ENCODE measurements at regions not wholly inside any gene's neighbourhood (a gene's known extent, or its start where the extent isn't known, plus 50 kb on each side); places are given as distances from the start of the nearest gene placed in this dataset.

DNA sequence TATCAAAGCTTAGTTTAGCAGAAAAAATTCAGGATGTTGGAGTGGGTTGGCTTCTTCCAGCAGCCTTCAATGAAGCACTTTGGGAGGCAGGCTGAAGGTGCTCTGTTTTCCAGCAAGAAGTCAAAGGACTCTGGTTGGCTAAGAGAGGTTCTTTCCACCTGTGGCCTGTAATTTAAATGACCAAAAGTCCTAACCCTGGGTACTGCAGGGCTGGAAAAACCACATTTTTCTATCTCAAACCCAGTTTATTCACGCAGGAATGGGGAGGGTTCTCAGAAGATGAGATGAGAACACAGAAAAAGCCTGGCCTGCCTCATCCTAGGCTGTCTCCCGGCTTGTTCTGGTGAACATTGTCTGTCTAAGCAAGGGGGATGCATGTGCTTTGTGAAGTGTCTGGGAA lies 68.6 kb upstream of the ZFHX3 start:
- Histone ChIP-seq H3K4me1 (no peaks in the 10 kb centered on the region), H3K27me3 (no peaks in the 10 kb centered on the region), H3K27ac (no peak overlapping the region), H3K36me3 (no peaks in the 10 kb centered on the region), H3K9me3 (peaks cover 6% of the 10 kb centered on the region), H3K4me3 (no peak overlapping the region)
- intact Hi-C loops (cut with DNase I), result no loop called here
- no peak for DNase-seq (ENCODE audit: extremely low spot score in 2 of 2)
- TF ChIP-seq CTCF (IDR thresholded peaks at IDR 0.05), result no peak
- no peak for TF ChIP-seq POLR2A (IDR thresholded peaks at IDR 0.05)
- TF ChIP-seq POLR2AphosphoS5 (IDR thresholded peaks at IDR 0.05; ENCODE audit: insufficient read depth in 1 of 2, low read depth in 1 of 2), result no peak

DNA sequence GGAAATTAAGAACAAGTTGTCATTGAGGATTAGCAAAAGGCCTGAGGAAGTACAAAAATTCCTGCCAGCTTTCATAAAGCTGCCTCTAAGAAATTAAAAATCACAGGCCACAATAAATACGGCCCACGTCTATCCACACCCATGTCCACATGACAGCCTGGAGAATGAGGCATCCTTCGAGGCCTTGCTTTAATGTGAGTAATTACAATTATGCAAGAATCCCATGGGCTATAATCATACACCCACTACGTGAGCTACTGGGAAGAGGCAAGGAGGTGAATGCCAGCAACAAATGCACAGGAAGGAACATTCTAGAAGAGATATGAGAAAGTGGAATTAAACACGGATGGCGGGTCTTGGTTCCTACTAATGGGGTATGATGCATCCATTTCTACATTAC lies 65.4 kb upstream of the ZFHX3 start:
- Histone ChIP-seq H3K4me1 (no peaks in the 10 kb centered on the region), H3K9me3 (peaks cover 6% of the 10 kb centered on the region), H3K4me3 (no peak overlapping the region), H3K36me3 (no peaks in the 10 kb centered on the region), H3K27ac (no peak overlapping the region), H3K27me3 (no peaks in the 10 kb centered on the region)
- TF ChIP-seq POLR2AphosphoS5 (IDR thresholded peaks at IDR 0.05; ENCODE audit: insufficient read depth in 1 of 2, low read depth in 1 of 2) (no peak), POLR2A (IDR thresholded peaks at IDR 0.05) (no peak), CTCF (IDR thresholded peaks at IDR 0.05) (no peak)
- DNase-seq (ENCODE audit: extremely low spot score in 2 of 2), result no peak
- intact Hi-C loops (cut with DNase I), result no loop called here

DNA sequence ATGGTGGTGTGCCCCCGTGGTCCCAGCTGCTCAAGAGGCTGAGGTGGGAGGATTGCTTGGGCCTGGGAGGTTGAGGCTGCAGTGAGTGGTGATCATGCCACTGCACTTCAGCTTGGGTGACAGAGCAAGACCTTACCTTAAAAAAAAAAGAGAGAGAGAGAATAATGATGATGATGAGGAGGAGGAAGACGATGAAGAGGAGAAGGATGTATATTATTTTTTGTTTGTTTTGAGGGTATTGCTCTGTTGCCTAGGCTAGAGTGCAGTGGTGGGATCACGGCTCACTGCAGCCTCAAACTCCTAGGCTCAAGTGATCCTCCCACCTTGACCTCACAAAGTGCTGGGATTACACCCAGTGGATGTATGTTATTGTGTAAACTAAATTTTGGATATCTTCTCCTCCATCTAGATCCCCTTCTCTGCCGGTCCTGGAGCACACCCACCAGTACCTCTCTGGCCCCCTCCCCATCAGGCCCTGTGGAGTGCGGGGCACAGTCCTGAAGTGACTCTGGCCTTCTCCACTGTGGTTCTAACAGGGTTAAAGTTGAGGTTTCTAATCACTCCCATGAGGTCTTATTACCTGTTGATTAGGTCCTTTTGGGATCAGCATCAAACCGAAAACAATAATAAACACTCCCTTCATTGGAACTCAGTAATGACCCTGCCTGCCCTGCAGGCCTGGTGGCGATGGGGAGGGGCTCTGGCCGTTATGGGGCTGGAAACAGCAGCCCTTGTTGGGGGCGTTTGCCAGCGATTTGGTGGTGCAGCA lies 60.5 kb upstream of the ZFHX3 start:
- TF ChIP-seq POLR2AphosphoS5 (IDR thresholded peaks at IDR 0.05; ENCODE audit: insufficient read depth in 1 of 2, low read depth in 1 of 2) (no peak), POLR2A (IDR thresholded peaks at IDR 0.05) (no peak), CTCF (IDR thresholded peaks at IDR 0.05) (no peak)
- H3K27me3 ChIP-seq, result no peaks in the 10 kb centered on the region
- intact Hi-C loops (cut with DNase I), result no loop called here
- H3K4me1 ChIP-seq, result no peaks in the 10 kb centered on the region
- H3K36me3 ChIP-seq, result no peaks in the 10 kb centered on the region
- DNase-seq (ENCODE audit: extremely low spot score in 2 of 2), result no peak
- no peak overlapping the region for H3K4me3 ChIP-seq
- H3K27ac ChIP-seq, result no peak overlapping the region
- H3K9me3 ChIP-seq, result no peaks in the 10 kb centered on the region

GRCh38 chr16:73107371-73107770 lies 59.4 kb upstream of the ZFHX3 start:
- H3K4me3 ChIP-seq, result no peak overlapping the region
- no peak overlapping the region for H3K27ac ChIP-seq
- H3K4me1 ChIP-seq, result no peaks in the 10 kb centered on the region
- no peak for DNase-seq (ENCODE audit: extremely low spot score in 2 of 2)
- H3K9me3 ChIP-seq, result no peaks in the 10 kb centered on the region
- H3K27me3 ChIP-seq, result no peaks in the 10 kb centered on the region
- TF ChIP-seq CTCF (IDR thresholded peaks at IDR 0.05), result no peak
- TF ChIP-seq POLR2AphosphoS5 (IDR thresholded peaks at IDR 0.05; ENCODE audit: insufficient read depth in 1 of 2, low read depth in 1 of 2), result no peak
- no peak for TF ChIP-seq POLR2A (IDR thresholded peaks at IDR 0.05)
- no peaks in the 10 kb centered on the region for H3K36me3 ChIP-seq
- intact Hi-C loops (cut with DNase I), result no loop called here

GRCh38 chr16:73106329-73107034 lies 58.6 kb upstream of the ZFHX3 start:
- no peaks in the 10 kb centered on the region for H3K4me1 ChIP-seq
- intact Hi-C loops (cut with DNase I), result no loop called here
- H3K27me3 ChIP-seq, result no peaks in the 10 kb centered on the region
- H3K4me3 ChIP-seq, result no peak overlapping the region
- TF ChIP-seq POLR2A (IDR thresholded peaks at IDR 0.05), result no peak
- no peak for TF ChIP-seq CTCF (IDR thresholded peaks at IDR 0.05)
- TF ChIP-seq POLR2AphosphoS5 (IDR thresholded peaks at IDR 0.05; ENCODE audit: insufficient read depth in 1 of 2, low read depth in 1 of 2), result no peak
- no peak for DNase-seq (ENCODE audit: extremely low spot score in 2 of 2)
- H3K36me3 ChIP-seq, result no peaks in the 10 kb centered on the region
- H3K27ac ChIP-seq, result no peak overlapping the region
- H3K9me3 ChIP-seq, result no peaks in the 10 kb centered on the region

Measured in vagina (tissue), 2 donors.